ENCODE measurements at regions not wholly inside any gene's neighbourhood (a gene's known extent, or its start where the extent isn't known, plus 50 kb on each side); places are given as distances from the start of the nearest gene placed in this dataset.

GRCh38 chr16:59370717-59371116, 636.6 kb upstream of the GOT2 start:
- TF ChIP-seq CTCF (conservative IDR thresholded peaks at IDR 0.05) (no peak), EZH2 (IDR thresholded peaks at IDR 0.05; ENCODE audit: low read depth) (no peak)

Measured in PC-9 (cell line).